ENCODE measurements at regions not wholly inside any gene's neighbourhood (a gene's known extent, or its start where the extent isn't known, plus 50 kb on each side); places are given as distances from the start of the nearest gene placed in this dataset.

DNA sequence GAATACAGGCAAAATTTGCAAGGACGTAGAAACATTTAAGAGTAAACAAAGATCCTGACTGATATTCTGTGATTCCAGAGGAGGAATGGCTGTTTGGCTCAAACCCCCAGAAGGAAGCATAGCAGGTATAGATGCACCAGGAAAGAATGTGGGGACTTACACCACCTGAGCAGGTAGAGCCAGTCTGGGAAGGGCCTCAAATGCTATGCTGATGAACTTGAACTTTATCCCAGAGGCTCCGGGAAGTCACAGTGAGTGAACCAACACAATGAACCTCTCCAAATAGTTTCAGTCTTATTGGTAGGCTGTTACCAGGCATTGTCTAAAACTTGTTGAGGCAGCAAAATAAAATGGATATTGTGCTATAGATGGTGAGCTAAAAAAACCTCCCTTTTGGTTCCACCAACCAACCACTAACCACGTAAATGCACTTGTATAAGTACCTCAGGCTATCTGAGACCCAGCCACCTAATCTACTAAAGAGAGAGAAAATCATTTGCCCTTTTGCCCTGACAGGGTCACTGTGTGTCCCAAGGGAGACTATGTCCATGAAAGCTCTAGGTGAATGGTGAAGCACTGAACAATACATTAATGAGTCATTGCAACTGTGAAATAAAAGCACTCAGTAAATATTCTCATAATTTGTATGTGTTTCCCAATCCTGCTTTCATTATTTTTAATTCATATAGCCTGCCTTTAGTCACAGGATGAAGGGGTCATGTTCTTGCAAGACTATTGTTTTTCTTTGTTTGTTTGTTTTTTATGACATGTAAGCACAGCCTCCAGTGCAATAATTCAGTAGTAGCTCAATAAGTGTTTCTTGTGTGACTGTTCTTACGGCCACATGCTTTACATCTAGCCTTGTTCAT is 911.6 kb downstream of the EPHA4 start:
- no peaks in the 10 kb centered on the region for H3K36me3 ChIP-seq (ENCODE audit: control insufficient read depth, insufficient read depth, low read length)
- no peak overlapping the region for H3K27ac ChIP-seq (ENCODE audit: low read depth, low read length)
- H3K9me3 ChIP-seq (ENCODE audit: control insufficient read depth, insufficient read depth, low read depth, low read length), result no peaks in the 10 kb centered on the region

DNA sequence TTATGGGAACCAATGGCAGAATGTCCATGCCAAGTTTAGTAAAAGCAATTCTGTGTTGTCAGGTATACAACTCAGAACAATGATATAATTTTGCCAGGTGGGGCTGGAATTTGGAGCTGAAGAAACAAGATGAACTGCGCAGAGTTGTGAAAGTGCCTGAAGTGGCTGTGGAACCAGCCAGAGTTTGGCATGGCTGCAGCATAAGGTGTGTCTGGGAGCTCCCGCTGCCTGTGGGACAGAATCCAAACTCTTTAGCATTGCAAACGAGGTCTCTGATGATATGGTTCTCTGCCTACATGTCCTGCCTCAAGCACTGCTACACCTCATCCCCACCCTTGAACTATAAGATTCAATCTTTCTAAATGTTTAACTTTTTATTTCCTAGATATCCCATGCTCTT is 909.7 kb downstream of the EPHA4 start:
- no peaks in the 10 kb centered on the region for H3K9me3 ChIP-seq (ENCODE audit: control insufficient read depth, insufficient read depth, low read depth, low read length)
- H3K27ac ChIP-seq (ENCODE audit: low read depth, low read length), result no peak overlapping the region
- H3K4me1 ChIP-seq (ENCODE audit: control insufficient read depth, insufficient read depth, low read length), result no peaks in the 10 kb centered on the region

More for the DNA sequence above, 911.6 kb downstream of the EPHA4 start:
- no peaks in the 10 kb centered on the region for H3K4me1 ChIP-seq (ENCODE audit: control insufficient read depth, insufficient read depth, low read length)
- no peak overlapping the region for H3K9ac ChIP-seq (ENCODE audit: low read length)
- H3K27me3 ChIP-seq (ENCODE audit: control insufficient read depth, insufficient read depth, low read length), result no peaks in the 10 kb centered on the region
- H3K4me3 ChIP-seq (ENCODE audit: low read depth, low read length), result no peak overlapping the region

DNA sequence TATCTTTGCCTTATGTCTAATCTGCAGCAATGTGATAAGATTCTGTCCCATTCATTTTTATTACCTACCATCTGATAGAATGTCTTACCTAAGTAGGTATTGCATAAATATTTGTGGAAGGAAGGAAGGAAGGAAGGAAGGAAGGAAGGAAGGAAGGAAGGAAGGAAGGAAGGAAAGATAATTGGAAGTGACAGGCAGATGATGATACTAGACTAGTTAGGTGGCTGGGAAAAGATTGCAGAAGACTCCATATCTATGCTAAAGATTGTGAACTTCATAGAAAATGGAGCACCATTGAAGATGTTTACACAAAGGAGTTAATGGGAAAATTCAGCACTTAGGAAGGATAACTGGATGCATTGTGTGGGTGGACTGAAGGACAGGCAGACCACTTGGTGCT is 909.0 kb downstream of the EPHA4 start:
- Histone ChIP-seq H3K9me3 (ENCODE audit: control insufficient read depth, insufficient read depth, low read depth, low read length) (no peaks in the 10 kb centered on the region), H3K27me3 (ENCODE audit: control insufficient read depth, insufficient read depth, low read length) (no peaks in the 10 kb centered on the region), H3K27ac (ENCODE audit: low read depth, low read length) (no peak overlapping the region), H3K4me1 (ENCODE audit: control insufficient read depth, insufficient read depth, low read length) (no peaks in the 10 kb centered on the region), H3K9ac (ENCODE audit: low read length) (no peak overlapping the region), H3K36me3 (ENCODE audit: control insufficient read depth, insufficient read depth, low read length) (no peaks in the 10 kb centered on the region), H3K4me3 (ENCODE audit: low read depth, low read length) (no peak overlapping the region)

More for the DNA sequence above, 909.7 kb downstream of the EPHA4 start:
- Histone ChIP-seq H3K9ac (ENCODE audit: low read length) (no peak overlapping the region), H3K27me3 (ENCODE audit: control insufficient read depth, insufficient read depth, low read length) (no peaks in the 10 kb centered on the region), H3K36me3 (ENCODE audit: control insufficient read depth, insufficient read depth, low read length) (no peaks in the 10 kb centered on the region), H3K4me3 (ENCODE audit: low read depth, low read length) (no peak overlapping the region)

DNA sequence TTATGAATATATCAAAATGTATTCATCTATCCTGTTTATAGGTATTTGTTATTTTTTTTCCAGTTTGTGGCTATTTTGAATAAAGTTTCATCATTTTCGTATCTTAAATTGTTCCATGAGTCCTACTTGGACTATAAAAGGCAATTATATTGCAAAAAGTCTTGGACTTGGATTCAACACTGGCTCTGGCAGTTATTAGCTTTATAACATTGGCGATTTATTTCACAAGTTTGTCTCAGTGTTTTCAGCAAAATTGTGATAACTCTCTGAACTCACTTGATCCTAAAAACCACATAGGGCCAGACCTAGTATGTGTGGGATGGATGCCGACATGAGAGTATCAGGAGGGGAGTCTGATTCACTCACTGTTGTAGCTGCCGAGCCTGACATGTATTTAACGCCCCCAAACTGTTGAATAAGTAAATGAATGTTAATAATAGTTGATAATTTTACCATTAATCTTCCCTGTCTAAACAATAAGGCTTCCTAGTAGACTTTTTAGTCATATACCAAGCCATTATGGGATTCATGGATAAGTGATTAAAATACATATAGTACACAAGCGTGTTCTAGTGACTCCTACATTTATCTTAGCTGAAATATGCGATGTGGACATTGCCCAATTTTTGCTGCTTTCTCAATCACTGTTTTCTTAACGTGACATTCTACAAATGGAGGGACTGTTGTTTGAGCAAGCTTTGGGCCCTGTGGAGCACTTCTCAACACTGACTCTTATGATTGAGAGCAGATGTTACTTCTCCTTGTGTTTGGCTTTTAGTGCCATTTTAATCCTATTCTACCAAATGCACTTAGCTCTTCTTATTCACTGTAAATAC is 907.6 kb downstream of the EPHA4 start:
- Histone ChIP-seq H3K9ac (ENCODE audit: low read length) (no peak overlapping the region), H3K27me3 (ENCODE audit: control insufficient read depth, insufficient read depth, low read length) (no peaks in the 10 kb centered on the region), H3K4me1 (ENCODE audit: control insufficient read depth, insufficient read depth, low read length) (no peaks in the 10 kb centered on the region), H3K4me3 (ENCODE audit: low read depth, low read length) (no peak overlapping the region), H3K36me3 (ENCODE audit: control insufficient read depth, insufficient read depth, low read length) (no peaks in the 10 kb centered on the region), H3K27ac (ENCODE audit: low read depth, low read length) (no peak overlapping the region), H3K9me3 (ENCODE audit: control insufficient read depth, insufficient read depth, low read depth, low read length) (peaks cover 5% of the 10 kb centered on the region; the same call in 1 of the 2 replicates)

DNA sequence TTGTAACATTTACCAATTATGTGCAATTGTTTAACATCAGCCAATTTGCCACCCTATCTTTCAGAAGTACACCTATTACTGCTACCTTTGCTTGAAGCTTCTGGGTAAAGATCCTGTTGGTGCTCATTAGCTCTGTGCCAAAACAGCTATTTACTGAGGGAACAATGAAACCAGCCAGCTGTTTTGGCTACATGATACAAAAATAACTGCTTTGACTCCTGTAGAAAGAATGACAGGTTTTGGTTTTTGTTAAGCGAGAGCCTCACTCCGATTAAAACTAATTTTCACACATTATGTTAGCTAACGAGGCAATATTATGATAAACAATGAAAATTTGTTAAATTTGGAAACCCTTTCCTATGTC is 907.0 kb downstream of the EPHA4 start:
- Histone ChIP-seq H3K9me3 (ENCODE audit: control insufficient read depth, insufficient read depth, low read depth, low read length) (peaks cover 5% of the 10 kb centered on the region; the same call in 1 of the 2 replicates), H3K27ac (ENCODE audit: low read depth, low read length) (no peak overlapping the region), H3K4me3 (ENCODE audit: low read depth, low read length) (no peak overlapping the region), H3K36me3 (ENCODE audit: control insufficient read depth, insufficient read depth, low read length) (no peaks in the 10 kb centered on the region), H3K27me3 (ENCODE audit: control insufficient read depth, insufficient read depth, low read length) (no peaks in the 10 kb centered on the region), H3K4me1 (ENCODE audit: control insufficient read depth, insufficient read depth, low read length) (no peaks in the 10 kb centered on the region), H3K9ac (ENCODE audit: low read length) (no peak overlapping the region)

DNA sequence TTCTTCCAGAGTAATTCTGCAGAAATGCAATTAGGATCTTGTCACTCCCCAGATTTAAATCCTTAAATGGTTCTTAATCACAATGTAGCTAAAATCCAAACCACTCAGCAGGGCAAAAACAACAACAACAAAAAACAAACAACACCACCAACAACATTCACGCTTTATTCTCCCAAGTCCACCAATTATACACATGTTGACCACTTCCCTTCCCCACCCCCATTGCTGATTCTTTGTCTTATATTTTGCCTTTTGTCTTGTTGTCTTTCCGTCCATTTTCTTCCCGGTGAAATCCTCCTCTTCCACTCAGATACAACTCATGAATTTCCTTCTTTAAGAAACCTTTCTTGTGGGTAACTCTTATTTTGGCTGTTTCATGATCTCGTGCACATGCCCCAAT is 902.8 kb downstream of the EPHA4 start:
- H3K9ac ChIP-seq (ENCODE audit: low read length), result no peak overlapping the region
- H3K27ac ChIP-seq (ENCODE audit: low read depth, low read length), result no peak overlapping the region
- H3K27me3 ChIP-seq (ENCODE audit: control insufficient read depth, insufficient read depth, low read length), result no peaks in the 10 kb centered on the region
- no peak overlapping the region for H3K4me3 ChIP-seq (ENCODE audit: low read depth, low read length)
- no peaks in the 10 kb centered on the region for H3K4me1 ChIP-seq (ENCODE audit: control insufficient read depth, insufficient read depth, low read length)
- H3K36me3 ChIP-seq (ENCODE audit: control insufficient read depth, insufficient read depth, low read length), result no peaks in the 10 kb centered on the region
- H3K9me3 ChIP-seq (ENCODE audit: control insufficient read depth, insufficient read depth, low read depth, low read length), result peaks cover 5% of the 10 kb centered on the region; the same call in 1 of the 2 replicates

DNA sequence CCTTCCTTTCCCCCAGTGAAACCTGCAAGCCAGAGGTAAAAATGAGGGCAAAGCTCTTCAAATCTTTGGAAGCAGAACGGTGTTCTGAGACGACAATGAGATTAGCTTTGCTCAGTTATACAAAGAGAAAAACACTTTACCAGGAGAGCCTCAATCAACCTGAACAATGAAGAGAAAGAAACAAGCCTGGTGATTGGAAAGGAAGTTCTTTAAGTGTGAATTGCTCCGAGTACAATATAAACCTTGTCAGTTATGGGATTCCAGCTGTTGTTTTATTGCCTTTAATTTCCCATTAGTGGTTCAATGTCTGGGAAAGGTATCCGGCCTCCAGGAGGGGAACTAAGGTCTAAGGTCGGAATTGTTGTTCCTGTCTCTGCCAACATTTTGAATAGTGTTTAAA is 901.6 kb downstream of the EPHA4 start:
- H3K4me3 ChIP-seq (ENCODE audit: low read depth, low read length), result no peak overlapping the region
- no peaks in the 10 kb centered on the region for H3K4me1 ChIP-seq (ENCODE audit: control insufficient read depth, insufficient read depth, low read length)
- no peak overlapping the region for H3K9ac ChIP-seq (ENCODE audit: low read length)
- H3K9me3 ChIP-seq (ENCODE audit: control insufficient read depth, insufficient read depth, low read depth, low read length), result peaks cover 5% of the 10 kb centered on the region; the same call in 1 of the 2 replicates
- H3K36me3 ChIP-seq (ENCODE audit: control insufficient read depth, insufficient read depth, low read length), result no peaks in the 10 kb centered on the region
- no peak overlapping the region for H3K27ac ChIP-seq (ENCODE audit: low read depth, low read length)
- H3K27me3 ChIP-seq (ENCODE audit: control insufficient read depth, insufficient read depth, low read length), result no peaks in the 10 kb centered on the region

DNA sequence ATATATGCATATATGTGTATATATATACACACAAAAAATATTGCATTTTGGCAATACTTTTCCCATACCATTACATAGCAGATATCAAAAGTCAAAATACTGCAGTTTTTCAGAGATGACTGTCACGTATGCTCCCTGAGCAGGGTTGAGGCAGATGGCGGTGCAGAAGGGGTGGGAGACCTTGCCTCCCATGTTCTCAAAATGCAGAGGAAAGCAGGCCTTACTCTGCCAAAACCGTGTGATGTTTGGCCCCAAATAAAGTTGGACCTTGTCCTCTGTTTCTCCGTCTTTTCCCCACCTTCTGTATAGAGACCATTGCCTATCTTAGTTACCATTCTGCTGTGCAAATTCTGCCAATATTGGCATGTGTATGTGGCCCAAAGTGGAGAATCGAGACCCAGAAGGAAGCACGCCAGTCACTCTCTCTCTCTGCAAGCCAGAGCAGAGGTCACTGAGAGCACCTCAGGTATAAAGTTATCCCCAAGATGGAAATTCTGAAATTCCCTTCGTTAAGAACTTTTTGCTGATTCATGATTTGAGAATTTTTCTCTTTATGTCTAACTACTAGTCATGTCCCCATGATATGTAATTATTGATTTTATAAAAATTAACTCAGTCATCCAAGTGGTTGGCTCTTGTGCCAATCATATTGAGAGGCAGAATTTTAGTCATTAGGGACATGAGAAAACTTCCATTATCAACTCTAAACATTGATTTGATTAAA is 898.8 kb downstream of the EPHA4 start:
- H3K9ac ChIP-seq (ENCODE audit: low read length), result no peak overlapping the region
- H3K36me3 ChIP-seq (ENCODE audit: control insufficient read depth, insufficient read depth, low read length), result no peaks in the 10 kb centered on the region
- H3K4me1 ChIP-seq (ENCODE audit: control insufficient read depth, insufficient read depth, low read length), result no peaks in the 10 kb centered on the region
- peaks cover 5% of the 10 kb centered on the region; the same call in 1 of the 2 replicates for H3K9me3 ChIP-seq (ENCODE audit: control insufficient read depth, insufficient read depth, low read depth, low read length)
- no peak overlapping the region for H3K4me3 ChIP-seq (ENCODE audit: low read depth, low read length)
- no peak overlapping the region for H3K27ac ChIP-seq (ENCODE audit: low read depth, low read length)
- no peaks in the 10 kb centered on the region for H3K27me3 ChIP-seq (ENCODE audit: control insufficient read depth, insufficient read depth, low read length)

DNA sequence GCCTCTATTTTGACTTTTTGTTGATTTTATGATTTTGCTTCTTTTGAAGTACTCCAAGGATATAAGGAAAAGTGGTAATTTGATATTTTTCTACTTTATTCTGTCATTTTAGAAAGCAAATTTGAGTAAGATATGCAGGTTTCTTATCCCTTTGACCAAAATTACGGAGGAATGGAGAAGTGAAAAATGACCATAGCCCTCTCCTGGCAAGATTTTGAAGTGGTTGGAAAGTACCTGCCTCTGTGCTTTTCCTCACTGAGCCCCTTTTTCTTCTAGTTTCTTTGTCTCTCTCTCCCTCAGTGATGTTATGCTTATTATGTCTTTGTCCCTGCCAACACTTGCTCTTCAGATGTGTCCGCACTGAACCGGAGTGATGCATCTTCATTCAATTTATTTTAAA is 898.1 kb downstream of the EPHA4 start:
- Histone ChIP-seq H3K4me1 (ENCODE audit: control insufficient read depth, insufficient read depth, low read length) (no peaks in the 10 kb centered on the region), H3K4me3 (ENCODE audit: low read depth, low read length) (no peak overlapping the region), H3K36me3 (ENCODE audit: control insufficient read depth, insufficient read depth, low read length) (no peaks in the 10 kb centered on the region), H3K27me3 (ENCODE audit: control insufficient read depth, insufficient read depth, low read length) (no peaks in the 10 kb centered on the region), H3K27ac (ENCODE audit: low read depth, low read length) (no peak overlapping the region), H3K9ac (ENCODE audit: low read length) (no peak overlapping the region), H3K9me3 (ENCODE audit: control insufficient read depth, insufficient read depth, low read depth, low read length) (peaks cover 4% of the 10 kb centered on the region; the same call in 1 of the 2 replicates)

DNA sequence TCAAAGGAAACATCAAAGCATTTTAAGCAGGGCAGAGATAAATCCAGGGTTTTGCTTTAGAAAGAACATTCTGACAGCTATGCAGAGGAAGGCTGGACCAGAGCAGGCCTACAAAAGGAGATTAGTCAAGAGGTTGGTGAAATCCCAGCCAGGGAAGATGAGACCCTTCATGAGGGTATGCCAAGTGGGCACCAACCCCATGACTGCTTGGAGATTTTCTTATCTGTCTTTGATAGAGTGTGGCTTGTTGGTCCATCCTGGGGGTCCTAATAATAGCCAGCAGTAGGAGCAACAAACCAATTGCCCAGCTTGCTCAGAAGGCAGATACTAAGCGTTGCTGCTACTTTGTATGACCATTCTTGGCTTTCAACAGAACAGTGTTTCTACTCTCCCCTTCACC is 895.4 kb downstream of the EPHA4 start:
- Histone ChIP-seq H3K4me3 (ENCODE audit: low read depth, low read length) (no peak overlapping the region), H3K27ac (ENCODE audit: low read depth, low read length) (no peak overlapping the region), H3K9me3 (ENCODE audit: control insufficient read depth, insufficient read depth, low read depth, low read length) (no peaks in the 10 kb centered on the region), H3K4me1 (ENCODE audit: control insufficient read depth, insufficient read depth, low read length) (no peaks in the 10 kb centered on the region), H3K27me3 (ENCODE audit: control insufficient read depth, insufficient read depth, low read length) (no peaks in the 10 kb centered on the region), H3K9ac (ENCODE audit: low read length) (no peak overlapping the region), H3K36me3 (ENCODE audit: control insufficient read depth, insufficient read depth, low read length) (no peaks in the 10 kb centered on the region)

Measured in HUES6 (cell line).